ENCODE measurements at regions not wholly inside any gene's neighbourhood (a gene's known extent, or its start where the extent isn't known, plus 50 kb on each side); places are given as distances from the start of the nearest gene placed in this dataset.
"Not testable (repeated sequence)": the region's sequence is repeated elsewhere in the genome, so short reads cannot be mapped to it uniquely, and the experiment has no call there.

- DNase-seq, result no peak
Measured at GRCh38 chr15:62413786-62414185, 248.7 kb upstream of the C2CD4B start.

- DNase-seq, result no peak
Measured at GRCh38 chr15:62415498-62415897, 250.4 kb upstream of the C2CD4B start.

GRCh38 chr15:62416526-62416925, 251.4 kb upstream of the C2CD4B start:
- DNase-seq, result no peak

- no peak for DNase-seq
Measured at GRCh38 chr15:62417439-62417838, 252.4 kb upstream of the C2CD4B start.

DNA sequence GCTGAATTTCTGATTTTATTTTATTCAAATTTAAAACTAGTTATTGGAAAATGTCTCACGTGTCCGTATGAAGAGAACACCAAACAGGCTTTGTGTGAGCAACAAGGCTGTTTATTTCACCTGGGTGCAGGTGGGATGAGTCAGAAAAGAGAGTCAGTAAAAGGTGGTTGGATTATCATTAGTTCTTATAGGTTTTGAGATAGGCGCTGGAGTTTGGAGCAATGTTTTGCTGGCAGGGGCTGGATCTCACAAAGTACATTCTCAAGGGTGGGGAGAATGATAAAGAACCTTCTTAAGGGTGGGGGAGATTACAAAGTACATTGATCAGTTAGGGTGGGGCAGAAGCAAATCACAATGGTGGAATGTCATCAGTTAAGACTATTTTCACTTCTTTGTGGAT, 253.4 kb upstream of the C2CD4B start:
- DNase-seq, result not testable (repeated sequence)

- no peak for DNase-seq
Measured at GRCh38 chr15:62419192-62419591, 254.1 kb upstream of the C2CD4B start.

DNA sequence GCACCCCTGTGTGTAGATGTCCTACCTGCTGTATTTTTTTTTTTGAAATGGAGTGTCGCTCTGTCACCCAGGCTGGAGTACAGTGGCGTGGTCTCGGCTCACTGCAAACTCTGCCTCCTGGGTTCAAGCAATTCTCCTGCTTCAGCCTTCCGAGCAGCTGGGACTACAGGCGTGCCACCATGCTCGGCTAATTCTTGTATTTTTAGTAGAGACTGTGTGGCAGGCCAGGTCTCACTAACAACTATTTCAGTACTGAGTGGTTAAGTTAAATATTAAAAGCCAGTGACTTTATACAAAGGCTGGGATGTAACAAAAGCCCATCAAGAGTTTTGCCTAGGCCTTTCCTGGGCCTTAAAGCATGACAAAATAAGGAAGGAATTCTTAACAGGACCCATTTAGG, 255.3 kb upstream of the C2CD4B start:
- DNase-seq, result not testable (repeated sequence)

DNA sequence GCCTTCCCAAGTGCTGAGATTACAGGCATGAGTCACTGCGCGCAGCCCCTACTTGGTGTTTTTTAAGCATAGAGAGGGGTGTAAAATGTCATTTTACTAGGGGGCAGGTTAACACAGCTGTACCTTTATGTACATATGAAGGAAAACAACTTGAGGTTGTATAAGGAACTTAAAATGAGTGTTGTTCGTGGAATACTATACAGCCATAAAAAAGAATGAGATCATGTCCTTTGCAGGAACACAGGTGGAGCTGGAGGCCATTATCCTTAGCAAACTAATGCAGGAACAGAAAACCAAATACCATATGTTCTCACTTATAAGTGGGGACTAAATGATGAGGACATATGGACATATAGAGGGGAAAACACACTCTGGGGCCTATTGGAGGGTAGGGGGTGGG, 256.2 kb upstream of the C2CD4B start:
- DNase-seq, result no peak

DNA sequence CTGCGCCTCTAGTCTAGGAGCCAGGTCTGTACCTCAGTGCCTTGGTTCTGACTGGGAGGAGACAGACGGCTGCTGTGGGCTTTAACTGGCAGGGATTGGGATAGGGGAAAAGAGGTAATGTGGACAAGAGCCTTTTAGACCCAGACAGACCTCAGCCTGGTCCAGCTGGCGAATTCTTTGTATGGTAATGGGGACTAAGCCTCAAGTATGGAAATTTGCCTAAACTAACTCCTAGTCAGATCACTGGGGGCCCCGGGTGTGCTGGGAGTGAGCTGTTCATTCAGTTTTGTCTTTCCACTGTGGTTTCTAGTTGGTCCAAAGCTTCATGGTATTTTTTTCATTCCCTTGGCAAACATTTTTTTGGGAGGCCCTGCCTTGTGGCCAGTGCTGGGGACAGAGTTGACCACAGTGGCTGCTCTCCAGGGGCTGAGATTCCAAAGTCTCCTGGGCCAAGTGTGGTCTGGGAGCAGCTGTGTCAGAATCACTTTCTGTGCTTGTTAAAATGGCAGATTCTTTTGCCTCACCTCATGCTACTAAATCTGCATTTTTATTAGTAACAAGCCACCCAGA, 261.4 kb upstream of the C2CD4B start:
- DNase-seq, result no peak

DNA sequence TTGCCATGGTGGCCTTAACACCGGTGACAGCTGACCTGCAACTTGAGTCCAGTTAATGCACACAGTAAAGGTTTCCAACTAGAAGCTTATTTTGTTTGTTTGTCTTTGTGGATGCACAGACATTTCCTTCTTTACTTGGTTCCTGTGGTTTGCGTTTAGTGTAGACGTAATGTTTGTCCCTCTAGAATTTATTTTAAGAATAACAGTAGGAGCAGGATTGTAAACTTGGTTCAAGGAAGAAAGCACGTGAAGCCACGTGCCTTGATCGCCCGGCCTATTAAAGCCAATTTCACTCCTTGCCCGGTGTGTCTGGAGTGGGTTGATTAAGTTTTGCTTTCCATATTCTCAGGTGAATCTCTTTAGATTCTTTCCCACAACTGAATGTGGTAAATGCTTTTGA, 263.2 kb upstream of the C2CD4B start:
- DNase-seq, result no peak

- DNase-seq, result no peak
Measured at GRCh38 chr15:62428851-62429598, 263.9 kb upstream of the C2CD4B start.

- DNase-seq, result no peak
Measured at GRCh38 chr15:62430056-62430455, 265.0 kb upstream of the C2CD4B start.

DNA sequence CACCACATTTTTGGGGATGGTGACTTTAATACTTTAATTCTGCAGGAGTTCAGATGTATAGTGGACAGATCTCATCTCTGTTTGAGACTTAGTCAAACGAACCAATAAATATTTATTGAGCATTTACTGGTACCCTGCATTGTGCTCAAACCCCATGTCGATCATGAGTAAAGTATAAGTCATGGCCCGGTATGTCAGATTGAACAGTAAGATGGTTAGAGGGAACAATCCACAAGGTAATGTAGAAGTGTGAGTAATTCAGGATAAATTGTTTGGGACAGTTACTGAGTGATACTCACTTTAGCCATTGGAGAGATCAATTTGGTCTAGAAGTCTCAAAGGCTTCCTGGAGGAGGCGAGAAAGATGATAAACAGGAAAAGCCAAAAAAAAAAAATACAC, 265.5 kb upstream of the C2CD4B start:
- DNase-seq, result no peak

DNA sequence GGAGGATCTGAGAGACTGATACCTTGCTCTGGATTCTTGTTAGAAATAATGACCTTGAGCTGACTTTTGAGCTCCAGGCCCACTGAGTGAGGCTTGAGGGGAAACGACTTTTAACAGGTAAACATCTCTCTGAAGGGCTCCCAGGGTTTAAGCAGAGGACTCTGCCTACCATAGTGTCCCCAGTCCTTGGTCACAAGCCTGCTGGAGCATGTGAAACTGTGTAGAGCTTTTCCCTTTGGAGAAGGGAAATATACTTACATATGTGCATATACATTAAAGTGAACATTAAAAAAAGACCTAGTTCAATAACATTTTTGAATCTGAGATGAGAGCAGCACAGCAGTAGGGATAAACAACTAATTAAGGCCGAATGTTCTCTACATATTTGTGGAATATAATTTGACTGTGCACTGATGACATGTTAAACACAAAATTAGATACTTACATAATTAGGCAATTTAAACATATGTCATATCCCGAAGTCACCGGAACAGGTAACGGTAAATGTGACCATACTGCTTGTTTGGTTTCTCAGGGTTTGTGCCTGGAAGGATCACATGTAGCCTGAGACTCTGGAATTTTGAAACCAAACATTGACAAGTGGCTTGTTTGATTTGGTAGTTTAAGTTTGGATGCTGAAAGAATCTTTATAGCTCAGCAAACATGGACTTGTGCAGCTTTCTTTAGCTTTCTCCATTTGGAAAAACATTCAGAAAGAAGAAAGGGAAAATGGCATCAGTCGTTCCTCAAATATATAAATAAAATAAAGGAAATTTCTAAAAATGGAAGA, 266.1 kb upstream of the C2CD4B start:
- DNase-seq, result no peak

GRCh38 chr15:62431817-62432216, 266.7 kb upstream of the C2CD4B start:
- DNase-seq, result no peak

DNA sequence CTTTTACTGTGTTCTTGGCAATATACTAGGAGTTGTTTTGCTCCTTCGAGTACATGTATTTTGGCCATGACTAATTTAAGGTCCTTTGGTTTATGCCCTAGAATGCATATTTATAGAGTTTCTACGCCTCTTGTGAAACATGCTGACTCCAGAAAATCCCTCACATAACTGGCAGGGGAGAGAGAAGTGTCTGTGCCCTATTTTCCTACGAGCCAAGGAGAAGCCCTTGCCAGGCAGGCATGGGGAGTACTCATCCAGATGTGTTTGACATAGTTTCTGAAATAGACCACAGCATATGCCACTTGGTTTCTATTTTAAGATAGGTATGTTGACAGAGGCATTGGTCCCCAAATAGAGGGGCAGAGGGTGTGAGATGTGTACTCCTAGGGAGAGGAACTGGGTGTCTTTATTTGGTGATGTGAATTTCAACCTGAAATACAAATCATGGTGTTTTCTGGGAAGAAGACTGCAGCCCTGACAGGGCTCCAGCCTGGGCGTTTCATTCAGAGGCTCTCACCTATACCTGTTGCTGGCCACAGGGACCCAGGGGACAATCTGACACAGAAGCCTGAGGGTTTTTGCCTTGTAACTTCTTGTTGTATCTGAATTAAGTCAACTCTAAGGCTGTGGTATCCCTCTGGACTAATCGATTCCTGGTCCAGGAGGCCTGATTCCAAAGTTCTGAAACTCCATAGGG, 267.8 kb upstream of the C2CD4B start:
- DNase-seq, result no peak

GRCh38 chr15:62436235-62436634, 271.1 kb upstream of the C2CD4B start:
- no peak for DNase-seq

- DNase-seq, result no peak
Measured at GRCh38 chr15:62437753-62438152, 272.7 kb upstream of the C2CD4B start.

DNA sequence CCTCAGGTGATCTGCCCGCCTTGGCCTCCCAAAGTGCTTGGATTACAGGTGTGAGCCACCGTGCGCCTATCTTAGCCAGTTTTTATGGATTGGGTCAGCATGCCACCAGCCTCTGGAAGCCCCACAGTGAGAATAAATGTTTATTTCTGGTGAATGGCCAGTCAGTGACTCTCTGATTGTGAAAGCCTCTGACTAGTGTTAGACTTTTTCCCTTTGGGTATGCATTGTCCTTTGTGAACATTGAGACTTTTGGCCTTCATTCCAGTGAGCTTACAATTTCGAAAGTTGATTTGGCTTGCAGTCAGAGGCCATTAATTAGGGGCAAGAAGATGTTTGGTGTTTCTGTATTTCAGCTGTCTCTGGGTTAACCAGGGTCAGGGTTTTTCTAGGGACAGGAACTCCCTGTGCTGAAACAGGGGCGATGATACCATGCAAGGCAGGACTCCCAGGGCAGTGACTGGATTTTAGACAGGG, 274.5 kb upstream of the C2CD4B start:
- DNase-seq, result no peak

- no peak for DNase-seq
Measured at GRCh38 chr15:62440362-62441105, 275.4 kb upstream of the C2CD4B start.

- no peak for DNase-seq
Measured at GRCh38 chr15:62444104-62445022, 279.3 kb upstream of the C2CD4B start.
